GM12878 (cell line): ENCODE measurements at regions not wholly inside any gene's neighbourhood (a gene's known extent, or its start where the extent isn't known, plus 50 kb on each side); places are given as distances from the start of the nearest gene placed in this dataset.

ENCODE experiments used
- ATAC-seq: fragments of 200-7000 bp; cut with Tn5 transposase; 3 replicates; pipeline ENCODE4 v1.9.1; 2020; ENCODE audit warnings: mild to moderate bottlenecking, moderate library complexity
- BruUV-seq: library from RNA; stranded (reverse); fragments of 400-500 nt; replicated peaks from 2 replicates; lab custom pipeline; 2021; lab: Mats Ljungman, UMichigan
- CTCF ChIA-PET: fragments of 300-600 bp; sonication (Branson Sonifier 250); formaldehyde crosslinking; extraction: SDS; loops from one replicate; lab custom pipeline; 2021; ENCODE audit warnings: inconsistent platforms; lab: Yijun Ruan, JAX
- POLR2A ChIA-PET: fragments of 350-600 bp; formaldehyde crosslinking; extraction: SDS; loops from one replicate; lab custom pipeline; 2021; ENCODE audit warnings: inconsistent platforms; lab: Charles Lee
- RAD21 ChIA-PET: fragments of 300-600 bp; sonication (Branson Sonifier 250); formaldehyde crosslinking; loops from one replicate; lab custom pipeline; 2023; ENCODE audit warnings: antibody characterized with exemption; ENCODE audit not compliant: unreplicated experiment; lab: Charles Lee
- SMC1A ChIA-PET: fragments of 300-600 bp; sonication (Branson Sonifier 250); formaldehyde crosslinking; loops from one replicate; lab custom pipeline; 2023; ENCODE audit not compliant: unreplicated experiment, uncharacterized antibody; lab: Charles Lee
- DNase-seq: peaks from one replicate; pipeline ENCODE4 v3.0.0-alpha.2; 2011; ENCODE audit warnings: low read depth, low spot score
- FAIRE-seq: peaks from 3 replicates; lab custom pipeline; 2011; peaks lifted over from hg19 to GRCh38; lab: Jason Lieb, UNC
- H2AFZ ChIP-seq: 2 replicates; pipeline ENCODE4 v1.6.0; 2011; ENCODE audit warnings: low read depth, low read length, control low read depth; ENCODE audit not compliant: control insufficient read depth
- H3K27ac ChIP-seq: 2 replicates; pipeline ENCODE4 v1.5.1; 2011; ENCODE audit warnings: control low read depth; ENCODE audit not compliant: control insufficient read depth, insufficient read depth
- H3K27me3 ChIP-seq, 2 experiments: replicated peaks in 1 of 2; 2 replicates each; pipeline versions ENCODE4 v1.6.0 to v1.6.1; 2011; ENCODE audit warnings: low read length in 1 of 2; ENCODE audit not compliant: control insufficient read depth in 2 of 2, insufficient read depth in 2 of 2
- H3K36me3 ChIP-seq, 2 experiments: 2 replicates each; pipeline ENCODE4 v1.5.1; 2011; ENCODE audit warnings: low read length in 1 of 2; ENCODE audit not compliant: control insufficient read depth in 2 of 2, insufficient read depth in 2 of 2
- H3K4me1 ChIP-seq: 2 replicates; pipeline ENCODE4 v1.6.1; 2011; ENCODE audit warnings: mild to moderate bottlenecking, low read length, moderate library complexity, mixed read lengths; ENCODE audit not compliant: control insufficient read depth, insufficient read depth
- H3K4me2 ChIP-seq: 2 replicates; pipeline ENCODE4 v1.6.0; 2011; ENCODE audit warnings: control low read depth; ENCODE audit not compliant: control insufficient read depth, insufficient read depth
- H3K4me3 ChIP-seq: fragments of 200-600 bp; sonication (generic); 2 replicates; pipeline ENCODE4 v1.5.1; 2016
- H3K79me2 ChIP-seq: 2 replicates; pipeline ENCODE4 v1.6.0; 2011; ENCODE audit warnings: low read length; ENCODE audit not compliant: control insufficient read depth, insufficient read depth
- H3K9ac ChIP-seq: 2 replicates; pipeline ENCODE4 v1.8.0; 2011; ENCODE audit warnings: low read length, control low read depth, mixed read lengths; ENCODE audit not compliant: control insufficient read depth, insufficient read depth
- H3K9me3 ChIP-seq: replicated peaks from 3 replicates; pipeline ENCODE4 v1.5.1; 2011; ENCODE audit warnings: mild to moderate bottlenecking, low read length; ENCODE audit not compliant: control insufficient read depth, insufficient read depth
- H4K20me1 ChIP-seq: 2 replicates; pipeline ENCODE4 v1.6.0; 2011; ENCODE audit not compliant: control insufficient read depth, insufficient read depth
- BCL11A ChIP-seq: IDR thresholded peaks from 2 replicates; pipeline ENCODE4 v1.6.1; 2011; ENCODE audit warnings: low read depth, low read length
- BHLHE40 ChIP-seq, 2 experiments: fragments of 450-650 bp in 1 of 2; IDR thresholded peaks; 2 replicates each; pipeline ENCODE4 v1.6.1; 2011 to 2017; ENCODE audit warnings: low read depth in 2 of 2, borderline replicate concordance in 1 of 2, improper control_type of control experiment in 1 of 2, low read length in 1 of 2, mild to moderate bottlenecking in 1 of 2
- CREB1 ChIP-seq: IDR thresholded peaks from 2 replicates; pipeline ENCODE4 v1.6.1; 2012; ENCODE audit warnings: low read depth, mild to moderate bottlenecking, inconsistent platforms
- GATAD2B ChIP-seq: fragments of 450-650 bp; conservative IDR thresholded peaks from 2 replicates; pipeline ENCODE4 v1.6.1; 2017; ENCODE audit warnings: low read depth, mild to moderate bottlenecking, moderate library complexity
- JUND ChIP-seq: IDR thresholded peaks from 2 replicates; pipeline ENCODE4 v1.6.1; 2012; ENCODE audit warnings: low read depth, mild to moderate bottlenecking, low read length, improper control_type of control experiment, moderate library complexity
- KAT2A ChIP-seq: conservative IDR thresholded peaks from 2 replicates; pipeline ENCODE4 v1.6.1; 2011; ENCODE audit warnings: low read depth, low read length; ENCODE audit not compliant: control insufficient read depth
- NR2C2 ChIP-seq: IDR thresholded peaks from 2 replicates; pipeline ENCODE4 v1.6.1; 2011; ENCODE audit warnings: borderline replicate concordance, low read depth; ENCODE audit not compliant: control insufficient read depth, insufficient read length
- RFX5 ChIP-seq: IDR thresholded peaks from 2 replicates; pipeline ENCODE4 v1.6.1; 2011; ENCODE audit warnings: low read depth, low read length, improper control_type of control experiment
- SREBF1 ChIP-seq: IDR thresholded peaks from 2 replicates; pipeline ENCODE4 v1.6.1; 2012; ENCODE audit warnings: mild to moderate bottlenecking, low read length
- TBL1XR1 ChIP-seq: IDR thresholded peaks from 2 replicates; pipeline ENCODE4 v1.6.1; 2012; ENCODE audit warnings: low read depth, low read length, improper control_type of control experiment
- ZNF24 ChIP-seq: fragments of 450-650 bp; IDR thresholded peaks from 2 replicates; pipeline ENCODE4 v1.6.1; 2017; ENCODE audit warnings: antibody characterized with exemption, mild to moderate bottlenecking
- whole genome bisulfite sequencing: methylation state at CpG from one replicate; pipeline ENCODE4 v1.1.6; 2016; ENCODE audit warnings: low lambda C conversion rate; ENCODE audit not compliant: insufficient replicate concordance, insufficient coverage; ENCODE audit errors: missing lambda C conversion rate; 5-methylcytosine and 5-hydroxymethylcytosine counted together
- in situ Hi-C: fragments of 300-500 bp; cut with MboI; formaldehyde crosslinking; loops from 9 replicates; pipeline ENCODE4 v1.14.3; 2018; ENCODE audit warnings: mixed read lengths
- intact Hi-C: fragments of 100-400 bp; cut with micrococcal nuclease; formaldehyde crosslinking; loops from one replicate; pipeline ENCODE4 v1.14.2; 2022; ENCODE audit not compliant: unreplicated experiment
- TF ChIP-seq, protein P1 (sequence below): IDR thresholded peaks from 2 replicates; pipeline ENCODE4 v1.6.1; 2012; ENCODE audit warnings: low read depth, low read length, improper control_type of control experiment

DNA sequence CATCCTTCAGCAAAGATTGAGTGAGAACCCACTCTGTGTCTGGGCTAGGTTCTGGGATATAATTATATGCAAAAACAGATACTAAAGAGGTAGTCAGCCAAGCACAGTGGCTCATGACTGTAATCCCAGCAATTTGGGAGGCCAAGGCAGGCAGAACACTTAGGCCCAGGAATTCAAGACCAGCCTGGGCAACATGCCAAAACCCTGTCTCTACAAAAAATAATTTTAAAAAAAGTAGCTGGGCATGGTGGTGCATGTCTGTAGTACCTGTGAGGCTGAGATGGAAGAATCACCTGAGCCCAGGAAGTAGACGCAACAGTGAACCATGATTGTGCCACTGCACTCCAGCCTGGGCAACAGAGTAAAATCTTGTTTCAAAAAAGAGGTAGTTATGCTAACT is 237.5 kb upstream of the HMGA2 start:
- POLR2A ChIA-PET = no interaction called here

DNA sequence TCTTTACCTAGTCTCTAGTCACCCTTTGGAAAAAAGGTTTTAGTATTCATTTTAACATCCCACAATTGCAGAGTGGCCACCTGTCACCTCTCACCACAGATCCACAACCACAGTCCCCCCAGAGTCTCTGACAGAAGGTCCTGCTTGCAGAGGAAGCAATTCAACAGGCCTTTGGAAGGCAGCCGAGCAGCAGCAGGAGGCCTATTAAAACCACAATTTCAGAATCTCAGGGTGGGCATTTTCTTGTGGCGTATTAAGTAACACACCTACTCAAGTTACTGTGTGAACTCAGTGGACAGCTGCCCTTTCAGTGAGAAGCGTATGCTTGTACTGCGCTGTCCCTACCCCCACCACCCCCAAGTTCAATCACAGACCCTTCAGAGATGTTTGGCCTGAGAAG is 234.0 kb upstream of the HMGA2 start:
- ATAC-seq = no peak
- in situ Hi-C loops = no loop called here
- Histone ChIP-seq H3K9ac (no peak overlapping the region), H3K79me2 (no peaks in the 10 kb centered on the region), H3K36me3 (no peaks in the 10 kb centered on the region), H3K4me1 (no peaks in the 10 kb centered on the region)
- ChIA-PET SMC1A (interaction anchor here (0.6 kb wide), 1 partner anchor 215 kb away, joined by 3 read pairs; no protein-coding TSS in a partner anchor), RAD21 (no interaction called here)
- WGBS = 44% methylated on average over 4 of the region's 4 CpGs
- no TSS peak for BruUV-seq
- no peak for TF ChIP-seq NR2C2
- TF ChIP-seq, all 136 proteins: peak for 0
- Histone ChIP-seq H4K20me1 (no peaks in the 10 kb centered on the region), H3K4me2 (no peak overlapping the region), H3K27ac (no peak overlapping the region), H3K27me3 (peaks cover 0 to 3% of the 10 kb centered on the region in 2 experiments; a peak in 1 of 4 replicates), H3K4me3 (no peak overlapping the region), H3K9me3 (no peaks in the 10 kb centered on the region), H2AFZ (no peak overlapping the region)
- intact Hi-C loops = no loop called here
- ChIA-PET CTCF (no interaction called here), POLR2A (no interaction called here)
- no peak for FAIRE-seq
- DNase-seq = no peak

More for the DNA sequence above, 237.5 kb upstream of the HMGA2 start:
- BruUV-seq = no TSS peak
- CTCF ChIA-PET = no interaction called here
- RAD21 ChIA-PET = no interaction called here
- H3K27ac ChIP-seq = no peak overlapping the region
- no peaks in the 10 kb centered on the region for H3K79me2 ChIP-seq
- H3K4me2 ChIP-seq = no peak overlapping the region
- no peak overlapping the region for H2AFZ ChIP-seq
- ATAC-seq = no peak
- H4K20me1 ChIP-seq = no peaks in the 10 kb centered on the region
- no peak for FAIRE-seq
- H3K4me1 ChIP-seq = no peaks in the 10 kb centered on the region
- peaks cover 0 to 2% of the 10 kb centered on the region in 2 experiments; a peak in 1 of 4 replicates for H3K27me3 ChIP-seq
- intact Hi-C loops = no loop called here
- no peaks in the 10 kb centered on the region for H3K36me3 ChIP-seq
- SMC1A ChIA-PET = no interaction called here
- no peak overlapping the region for H3K9ac ChIP-seq
- H3K4me3 ChIP-seq = no peak overlapping the region
- 38% methylated on average over 1 of the region's 1 CpG for WGBS
- no peaks in the 10 kb centered on the region for H3K9me3 ChIP-seq
- no peak for TF ChIP-seq RFX5
- no peak for TF ChIP-seq JUND
- TF ChIP-seq ZNF24 = no peak
- no peak for TF ChIP-seq CREB1
- no peak for TF ChIP-seq KAT2A
- no peak for TF ChIP-seq GATAD2B
- TF ChIP-seq BCL11A = no peak
- TF ChIP-seq TBL1XR1 = no peak
- no peak for TF ChIP-seq SREBF1
- no peak for TF ChIP-seq BHLHE40 (IDR thresholded peaks at IDR 0.05; ENCODE audit: borderline replicate concordance in 1 of 2, low read depth in 2 of 2, low read length in 1 of 2)
- TF ChIP-seq, protein P1, sequence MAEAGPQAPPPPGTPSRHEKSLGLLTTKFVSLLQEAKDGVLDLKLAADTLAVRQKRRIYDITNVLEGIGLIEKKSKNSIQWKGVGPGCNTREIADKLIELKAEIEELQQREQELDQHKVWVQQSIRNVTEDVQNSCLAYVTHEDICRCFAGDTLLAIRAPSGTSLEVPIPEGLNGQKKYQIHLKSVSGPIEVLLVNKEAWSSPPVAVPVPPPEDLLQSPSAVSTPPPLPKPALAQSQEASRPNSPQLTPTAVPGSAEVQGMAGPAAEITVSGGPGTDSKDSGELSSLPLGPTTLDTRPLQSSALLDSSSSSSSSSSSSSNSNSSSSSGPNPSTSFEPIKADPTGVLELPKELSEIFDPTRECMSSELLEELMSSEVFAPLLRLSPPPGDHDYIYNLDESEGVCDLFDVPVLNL = no peak
- DNase-seq = no peak
- in situ Hi-C loops = no loop called here
